Endodermal cell (in vitro differentiated cells): ENCODE measurements at regions not wholly inside any gene's neighbourhood (a gene's known extent, or its start where the extent isn't known, plus 50 kb on each side); places are given as distances from the start of the nearest gene placed in this dataset.

Experiments used
- DNase-seq: peaks from one replicate; pipeline ENCODE4 v3.0.0-alpha.2; 2017
- H3K27ac ChIP-seq: 2 replicates; pipeline ENCODE4 v1.5.1; 2013; ENCODE audit warnings: mild to moderate bottlenecking, low read depth, low read length, moderate library complexity
- H3K27me3 ChIP-seq: 2 replicates; pipeline ENCODE4 v1.6.1; 2013; ENCODE audit warnings: mild to moderate bottlenecking, low read length, moderate library complexity; ENCODE audit not compliant: insufficient read depth, control insufficient read depth, poor library complexity, severe bottlenecking
- H3K36me3 ChIP-seq: 2 replicates; pipeline ENCODE4 v1.7.0; 2013; ENCODE audit warnings: mild to moderate bottlenecking, low read length, moderate library complexity; ENCODE audit not compliant: control insufficient read depth, insufficient read depth
- H3K4me1 ChIP-seq: one replicate; pipeline ENCODE4 v1.7.0; 2013; ENCODE audit warnings: low read length; ENCODE audit not compliant: control insufficient read depth, insufficient read depth
- H3K4me3 ChIP-seq: 2 replicates; pipeline ENCODE4 v1.5.1; 2013; ENCODE audit warnings: mild to moderate bottlenecking, low read length, moderate library complexity
- H3K9ac ChIP-seq: 2 replicates; pipeline ENCODE4 v1.6.1; 2013; ENCODE audit warnings: mild to moderate bottlenecking, low read length, moderate library complexity; ENCODE audit not compliant: poor library complexity, severe bottlenecking; ENCODE audit errors: extremely low read depth
- H3K9me3 ChIP-seq: 2 replicates; pipeline ENCODE4 v1.6.1; 2013; ENCODE audit warnings: mild to moderate bottlenecking, low read length, moderate library complexity; ENCODE audit not compliant: control insufficient read depth
- H3K27ac Mint-ChIP-seq: 2 replicates; pipeline ENCODE4 v1.8.0; 2020; ENCODE audit warnings: mixed read lengths
- H3K27me3 Mint-ChIP-seq: 2 replicates; pipeline ENCODE4 v1.8.0; 2021; ENCODE audit warnings: mild to moderate bottlenecking, mixed read lengths; ENCODE audit not compliant: insufficient read depth
- H3K36me3 Mint-ChIP-seq: 2 replicates; pipeline ENCODE4 v1.8.0; 2020; ENCODE audit warnings: low read depth, mixed read lengths
- H3K4me1 Mint-ChIP-seq: 2 replicates; pipeline ENCODE4 v1.8.0; 2020; ENCODE audit warnings: mixed read lengths
- H3K4me3 Mint-ChIP-seq: 2 replicates; pipeline ENCODE4 v1.8.0; 2020; ENCODE audit warnings: mild to moderate bottlenecking, moderate library complexity, mixed read lengths
- H3K9me3 Mint-ChIP-seq: 2 replicates; pipeline ENCODE4 v1.8.0; 2020; ENCODE audit warnings: mild to moderate bottlenecking, mixed read lengths
- WGBS, 2 experiments: methylation state at CpG; one replicate each; pipeline versions ENCODE4 v1.1.5 to v1.1.7; 2013; ENCODE audit warnings: missing lambda C conversion rate in 2 of 2, mixed read lengths in 1 of 2; ENCODE audit not compliant: insufficient coverage in 1 of 2, insufficient read length in 1 of 2; 5-methylcytosine and 5-hydroxymethylcytosine counted together
- TF ChIP-seq, protein P1 (sequence below): fragments of 200-600 bp; sonication (generic); conservative IDR thresholded peaks from 2 replicates; pipeline ENCODE4 v1.5.0; 2021; ENCODE audit warnings: antibody characterized with exemption, mild to moderate bottlenecking

DNA sequence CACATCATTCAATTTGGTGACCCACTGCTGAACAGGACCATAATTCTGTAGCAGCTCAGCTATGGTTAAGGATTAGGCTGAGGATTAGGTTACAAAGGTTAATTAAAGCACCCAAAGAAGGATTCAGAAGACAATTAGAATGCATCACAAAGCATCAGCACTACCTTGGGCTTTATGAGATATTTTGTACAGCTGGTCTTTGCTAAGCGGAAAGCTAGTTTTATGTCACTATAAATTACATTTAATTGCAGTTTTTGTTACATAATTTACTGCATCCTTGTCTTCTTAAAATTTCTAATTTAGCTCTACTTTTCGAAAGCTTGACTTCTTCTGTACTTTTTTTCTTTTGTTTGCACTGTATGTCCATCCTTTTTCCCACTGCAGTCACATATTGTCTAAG, 711.5 kb downstream of the RPS29 start:
- no peak for DNase-seq

DNA sequence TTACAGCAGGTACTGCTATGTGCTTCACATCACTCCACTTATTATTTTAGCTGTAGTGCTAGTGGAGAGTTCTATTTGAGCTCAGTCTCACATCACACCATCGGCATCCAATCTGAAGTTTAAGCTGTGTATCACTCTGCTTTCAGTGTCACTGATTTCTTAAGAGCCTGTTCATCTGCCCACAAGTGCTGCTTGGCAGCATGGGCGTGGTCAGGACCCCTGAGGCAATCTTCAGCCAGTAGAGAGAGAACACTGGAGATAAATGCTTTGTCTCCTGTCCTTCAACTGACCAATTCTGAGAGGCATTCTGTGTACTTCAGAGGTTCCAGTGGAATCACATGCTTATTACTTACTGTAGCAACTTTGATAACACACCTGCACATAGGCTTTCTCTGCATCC, 728.8 kb downstream of the RPS29 start:
- Mint-ChIP-seq H3K4me1 (no peaks in the 10 kb centered on the region), H3K27me3 (peaks cover 3% of the 10 kb centered on the region), H3K4me3 (no peak overlapping the region), H3K36me3 (no peaks in the 10 kb centered on the region), H3K27ac (no peak overlapping the region), H3K9me3 (no peaks in the 10 kb centered on the region)
- 71 to 85% methylated on average over 1 to 2 of the region's 2 CpGs for WGBS, 2 experiments
- H3K4me3 ChIP-seq, result no peak overlapping the region
- H3K36me3 ChIP-seq, result no peaks in the 10 kb centered on the region
- no peaks in the 10 kb centered on the region for H3K9me3 ChIP-seq
- no peak for DNase-seq
- no peaks in the 10 kb centered on the region for H3K27me3 ChIP-seq
- H3K27ac ChIP-seq, result no peak overlapping the region
- no peaks in the 10 kb centered on the region for H3K4me1 ChIP-seq
- TF ChIP-seq, protein P1, sequence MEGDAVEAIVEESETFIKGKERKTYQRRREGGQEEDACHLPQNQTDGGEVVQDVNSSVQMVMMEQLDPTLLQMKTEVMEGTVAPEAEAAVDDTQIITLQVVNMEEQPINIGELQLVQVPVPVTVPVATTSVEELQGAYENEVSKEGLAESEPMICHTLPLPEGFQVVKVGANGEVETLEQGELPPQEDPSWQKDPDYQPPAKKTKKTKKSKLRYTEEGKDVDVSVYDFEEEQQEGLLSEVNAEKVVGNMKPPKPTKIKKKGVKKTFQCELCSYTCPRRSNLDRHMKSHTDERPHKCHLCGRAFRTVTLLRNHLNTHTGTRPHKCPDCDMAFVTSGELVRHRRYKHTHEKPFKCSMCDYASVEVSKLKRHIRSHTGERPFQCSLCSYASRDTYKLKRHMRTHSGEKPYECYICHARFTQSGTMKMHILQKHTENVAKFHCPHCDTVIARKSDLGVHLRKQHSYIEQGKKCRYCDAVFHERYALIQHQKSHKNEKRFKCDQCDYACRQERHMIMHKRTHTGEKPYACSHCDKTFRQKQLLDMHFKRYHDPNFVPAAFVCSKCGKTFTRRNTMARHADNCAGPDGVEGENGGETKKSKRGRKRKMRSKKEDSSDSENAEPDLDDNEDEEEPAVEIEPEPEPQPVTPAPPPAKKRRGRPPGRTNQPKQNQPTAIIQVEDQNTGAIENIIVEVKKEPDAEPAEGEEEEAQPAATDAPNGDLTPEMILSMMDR, result no peak
- H3K9ac ChIP-seq, result no peak overlapping the region

More for the DNA sequence above, 711.5 kb downstream of the RPS29 start:
- Histone ChIP-seq H3K27ac (no peak overlapping the region), H3K9ac (no peak overlapping the region), H3K4me1 (no peaks in the 10 kb centered on the region), H3K4me3 (no peak overlapping the region), H3K9me3 (no peaks in the 10 kb centered on the region), H3K36me3 (no peaks in the 10 kb centered on the region), H3K27me3 (no peaks in the 10 kb centered on the region)
- H3K4me1 Mint-ChIP-seq, result no peaks in the 10 kb centered on the region
- no peaks in the 10 kb centered on the region for H3K9me3 Mint-ChIP-seq
- H3K27ac Mint-ChIP-seq, result no peak overlapping the region
- H3K4me3 Mint-ChIP-seq, result no peak overlapping the region
- 84 to 88% methylated on average over 2 of the region's 2 CpGs for WGBS, 2 experiments
- H3K27me3 Mint-ChIP-seq, result no peaks in the 10 kb centered on the region
- no peaks in the 10 kb centered on the region for H3K36me3 Mint-ChIP-seq
- TF ChIP-seq, protein P1, result no peak

DNA sequence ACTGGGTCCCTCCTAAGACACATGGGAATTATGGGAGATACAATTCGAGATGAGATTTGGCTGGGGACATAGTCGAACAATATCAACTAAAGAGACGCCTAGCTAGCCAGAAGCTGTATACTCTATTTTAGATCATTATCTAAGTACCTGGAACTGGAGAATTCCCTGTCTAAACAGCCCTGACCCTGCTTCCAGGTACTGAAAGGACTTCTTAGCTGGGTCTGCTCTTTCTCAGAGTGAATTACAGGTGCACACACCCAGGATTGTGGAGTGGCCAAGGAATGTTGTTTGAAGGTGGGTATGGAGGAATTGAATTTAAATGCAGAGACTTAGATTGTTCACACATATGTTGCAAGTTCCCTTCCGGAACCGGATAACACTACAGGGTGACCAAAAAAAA, 733.0 kb downstream of the RPS29 start:
- H3K9me3 Mint-ChIP-seq, result no peaks in the 10 kb centered on the region
- no peaks in the 10 kb centered on the region for H3K36me3 ChIP-seq
- TF ChIP-seq, protein P1, result no peak
- no peaks in the 10 kb centered on the region for H3K9me3 ChIP-seq
- H3K4me3 ChIP-seq, result no peak overlapping the region
- peaks cover 5% of the 10 kb centered on the region for H3K27me3 Mint-ChIP-seq
- no peaks in the 10 kb centered on the region for H3K4me1 Mint-ChIP-seq
- H3K4me3 Mint-ChIP-seq, result no peak overlapping the region
- no peak overlapping the region for H3K27ac Mint-ChIP-seq
- H3K36me3 Mint-ChIP-seq, result no peaks in the 10 kb centered on the region
- no peaks in the 10 kb centered on the region for H3K27me3 ChIP-seq
- H3K27ac ChIP-seq, result no peak overlapping the region
- H3K4me1 ChIP-seq, result no peaks in the 10 kb centered on the region
- DNase-seq, result no peak
- no peak overlapping the region for H3K9ac ChIP-seq
- WGBS, 2 experiments, result 87 to 89% methylated on average over 3 to 5 of the region's 5 CpGs
